Prostate gland (tissue), 2 donors: ENCODE measurements at regions not wholly inside any gene's neighbourhood (a gene's known extent, or its start where the extent isn't known, plus 50 kb on each side); places are given as distances from the start of the nearest gene placed in this dataset.

ENCODE experiments used
- POLR2A ChIP-seq: fragments of 450-650 bp; IDR thresholded peaks from one replicate; pipeline ENCODE4 v1.6.1; 2016; ENCODE audit warnings: antibody characterized with exemption, mild to moderate bottlenecking
- POLR2AphosphoS5 ChIP-seq: sonication (generic); formaldehyde crosslinking; IDR thresholded peaks from one replicate; pipeline ENCODE4 v1.6.1; 2017; ENCODE audit warnings: antibody characterized with exemption
- TF ChIP-seq, protein P1 (sequence below), 4 experiments: fragments of 200-600 bp in 2 of 4; fragments of 450-650 bp in 2 of 4; sonication (generic) in 2 of 4; IDR thresholded peaks; 1 replicate in 3 of 4; 2 replicates in 1 of 4; pipeline ENCODE4 v1.5.1; 2016 to 2019; ENCODE audit warnings: antibody characterized with exemption in 4 of 4, mild to moderate bottlenecking in 2 of 4, moderate library complexity in 2 of 4

- TF ChIP-seq, protein P1, sequence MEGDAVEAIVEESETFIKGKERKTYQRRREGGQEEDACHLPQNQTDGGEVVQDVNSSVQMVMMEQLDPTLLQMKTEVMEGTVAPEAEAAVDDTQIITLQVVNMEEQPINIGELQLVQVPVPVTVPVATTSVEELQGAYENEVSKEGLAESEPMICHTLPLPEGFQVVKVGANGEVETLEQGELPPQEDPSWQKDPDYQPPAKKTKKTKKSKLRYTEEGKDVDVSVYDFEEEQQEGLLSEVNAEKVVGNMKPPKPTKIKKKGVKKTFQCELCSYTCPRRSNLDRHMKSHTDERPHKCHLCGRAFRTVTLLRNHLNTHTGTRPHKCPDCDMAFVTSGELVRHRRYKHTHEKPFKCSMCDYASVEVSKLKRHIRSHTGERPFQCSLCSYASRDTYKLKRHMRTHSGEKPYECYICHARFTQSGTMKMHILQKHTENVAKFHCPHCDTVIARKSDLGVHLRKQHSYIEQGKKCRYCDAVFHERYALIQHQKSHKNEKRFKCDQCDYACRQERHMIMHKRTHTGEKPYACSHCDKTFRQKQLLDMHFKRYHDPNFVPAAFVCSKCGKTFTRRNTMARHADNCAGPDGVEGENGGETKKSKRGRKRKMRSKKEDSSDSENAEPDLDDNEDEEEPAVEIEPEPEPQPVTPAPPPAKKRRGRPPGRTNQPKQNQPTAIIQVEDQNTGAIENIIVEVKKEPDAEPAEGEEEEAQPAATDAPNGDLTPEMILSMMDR (IDR thresholded peaks at IDR 0.05) = no peak
- no peak for TF ChIP-seq POLR2AphosphoS5
- TF ChIP-seq POLR2A = no peak
These were observed 110.1 kb upstream of the RUNX3 start for GRCh38 chr1:25040122-25040685.
